WERI-Rb-1 (cell line): ENCODE measurements at regions not wholly inside any gene's neighbourhood (a gene's known extent, or its start where the extent isn't known, plus 50 kb on each side); places are given as distances from the start of the nearest gene placed in this dataset.

ENCODE experiments used
- DNase-seq: peaks from one replicate; pipeline ENCODE4 v3.0.0-alpha.2; 2020
- H3K27ac ChIP-seq: fragments of 250-450 bp; sonication (Bioruptor Pico); 2 replicates; pipeline ENCODE4 v1.5.1; 2020; ENCODE audit warnings: mild to moderate bottlenecking, moderate library complexity
- H3K27me3 ChIP-seq: fragments of 250-450 bp; sonication (Bioruptor Pico); 2 replicates; pipeline ENCODE4 v1.5.1; 2021; ENCODE audit warnings: mild to moderate bottlenecking, low read depth, moderate library complexity; ENCODE audit not compliant: insufficient read depth, severe bottlenecking
- H3K36me3 ChIP-seq: fragments of 250-450 bp; sonication (Bioruptor Pico); 2 replicates; pipeline ENCODE4 v1.5.1; 2020; ENCODE audit warnings: mild to moderate bottlenecking, moderate library complexity
- H3K4me3 ChIP-seq: 2 replicates; pipeline ENCODE4 v1.5.1; 2011; ENCODE audit warnings: low read depth, mild to moderate bottlenecking, control low read depth, low read length
- H3K9me3 ChIP-seq: fragments of 250-450 bp; sonication (Bioruptor Pico); 2 replicates; pipeline ENCODE4 v1.5.1; 2021; ENCODE audit warnings: mild to moderate bottlenecking, moderate library complexity; ENCODE audit not compliant: severe bottlenecking
- TF ChIP-seq, protein P1 (sequence below): IDR thresholded peaks from 2 replicates; pipeline ENCODE4 v1.5.1; 2011; ENCODE audit warnings: low read depth, mild to moderate bottlenecking, control low read depth, inconsistent platforms, low read length

DNA sequence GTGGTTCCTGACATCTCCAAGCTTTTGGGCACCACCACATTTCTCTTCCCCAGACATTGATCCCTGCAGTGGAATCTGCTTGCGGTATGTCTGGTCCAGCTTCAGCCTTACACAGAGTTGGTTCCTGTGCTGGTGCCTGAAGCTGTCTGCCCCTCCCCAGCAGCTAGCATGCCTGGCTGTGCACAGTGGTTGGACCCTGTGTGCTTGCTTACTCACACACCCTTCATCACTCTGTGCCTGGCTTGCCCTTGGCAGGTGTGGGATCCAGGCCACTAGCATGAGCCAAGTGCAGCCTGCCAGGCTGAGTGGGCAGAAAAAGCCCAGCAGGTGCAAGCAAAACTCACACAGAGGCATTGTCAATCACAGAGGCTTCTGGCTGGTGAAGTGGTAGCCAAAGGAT is 473.8 kb downstream of the ACTRT1 start:
- H3K27ac ChIP-seq = no peak overlapping the region
- peaks cover 2% of the 10 kb centered on the region for H3K27me3 ChIP-seq
- no peak overlapping the region for H3K4me3 ChIP-seq
- no peaks in the 10 kb centered on the region for H3K9me3 ChIP-seq
- H3K36me3 ChIP-seq = no peaks in the 10 kb centered on the region
- TF ChIP-seq, protein P1, sequence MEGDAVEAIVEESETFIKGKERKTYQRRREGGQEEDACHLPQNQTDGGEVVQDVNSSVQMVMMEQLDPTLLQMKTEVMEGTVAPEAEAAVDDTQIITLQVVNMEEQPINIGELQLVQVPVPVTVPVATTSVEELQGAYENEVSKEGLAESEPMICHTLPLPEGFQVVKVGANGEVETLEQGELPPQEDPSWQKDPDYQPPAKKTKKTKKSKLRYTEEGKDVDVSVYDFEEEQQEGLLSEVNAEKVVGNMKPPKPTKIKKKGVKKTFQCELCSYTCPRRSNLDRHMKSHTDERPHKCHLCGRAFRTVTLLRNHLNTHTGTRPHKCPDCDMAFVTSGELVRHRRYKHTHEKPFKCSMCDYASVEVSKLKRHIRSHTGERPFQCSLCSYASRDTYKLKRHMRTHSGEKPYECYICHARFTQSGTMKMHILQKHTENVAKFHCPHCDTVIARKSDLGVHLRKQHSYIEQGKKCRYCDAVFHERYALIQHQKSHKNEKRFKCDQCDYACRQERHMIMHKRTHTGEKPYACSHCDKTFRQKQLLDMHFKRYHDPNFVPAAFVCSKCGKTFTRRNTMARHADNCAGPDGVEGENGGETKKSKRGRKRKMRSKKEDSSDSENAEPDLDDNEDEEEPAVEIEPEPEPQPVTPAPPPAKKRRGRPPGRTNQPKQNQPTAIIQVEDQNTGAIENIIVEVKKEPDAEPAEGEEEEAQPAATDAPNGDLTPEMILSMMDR = no peak
- DNase-seq = no peak

DNA sequence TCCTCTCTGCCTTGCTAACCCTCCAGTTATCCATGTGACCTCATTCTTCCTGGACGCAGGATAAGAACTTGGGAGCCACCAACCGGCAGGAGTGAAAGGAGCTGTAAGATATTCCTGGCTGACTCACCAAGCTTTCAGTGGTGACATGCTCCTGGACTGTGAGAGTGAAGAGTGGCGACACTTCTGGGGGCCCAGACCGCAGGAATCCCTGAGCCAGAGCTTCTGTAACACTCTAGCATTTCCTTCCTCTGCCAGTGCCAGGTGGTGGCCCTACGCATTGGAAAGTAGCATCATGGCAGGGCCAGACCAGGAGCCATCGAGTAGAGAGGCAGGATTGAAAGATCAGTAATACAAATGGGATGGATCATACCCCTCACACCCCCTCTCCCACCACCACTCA is 474.3 kb downstream of the ACTRT1 start:
- DNase-seq = no peak
- TF ChIP-seq, protein P1 = no peak
- H3K27me3 ChIP-seq = peaks cover 2% of the 10 kb centered on the region
- no peak overlapping the region for H3K4me3 ChIP-seq
- H3K27ac ChIP-seq = no peak overlapping the region
- H3K9me3 ChIP-seq = no peaks in the 10 kb centered on the region
- H3K36me3 ChIP-seq = no peaks in the 10 kb centered on the region

DNA sequence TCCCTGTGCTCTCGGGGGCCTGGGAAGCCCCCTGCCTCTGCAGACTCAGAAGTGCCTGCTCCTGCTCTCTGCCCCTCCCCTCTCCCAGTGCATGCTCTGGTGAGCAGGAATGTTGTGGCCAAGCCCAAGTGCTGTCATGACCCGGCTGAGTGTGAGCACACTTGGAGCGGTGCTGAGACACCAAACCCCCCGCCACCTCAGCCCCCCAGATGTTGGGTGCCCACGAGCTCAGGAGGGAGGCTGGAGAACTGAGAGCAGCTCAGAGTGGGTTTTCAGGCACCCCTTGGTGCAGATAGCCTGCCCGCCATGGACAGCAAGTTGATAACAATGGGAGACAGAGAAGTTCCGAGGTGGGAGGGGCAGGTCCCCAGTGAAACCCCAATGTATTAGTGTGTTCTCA is 477.4 kb downstream of the ACTRT1 start:
- H3K9me3 ChIP-seq = no peaks in the 10 kb centered on the region
- H3K4me3 ChIP-seq = no peak overlapping the region
- DNase-seq = no peak
- peaks cover 27% of the 10 kb centered on the region for H3K27me3 ChIP-seq
- no peaks in the 10 kb centered on the region for H3K36me3 ChIP-seq
- TF ChIP-seq, protein P1 = no peak
- no peak overlapping the region for H3K27ac ChIP-seq

DNA sequence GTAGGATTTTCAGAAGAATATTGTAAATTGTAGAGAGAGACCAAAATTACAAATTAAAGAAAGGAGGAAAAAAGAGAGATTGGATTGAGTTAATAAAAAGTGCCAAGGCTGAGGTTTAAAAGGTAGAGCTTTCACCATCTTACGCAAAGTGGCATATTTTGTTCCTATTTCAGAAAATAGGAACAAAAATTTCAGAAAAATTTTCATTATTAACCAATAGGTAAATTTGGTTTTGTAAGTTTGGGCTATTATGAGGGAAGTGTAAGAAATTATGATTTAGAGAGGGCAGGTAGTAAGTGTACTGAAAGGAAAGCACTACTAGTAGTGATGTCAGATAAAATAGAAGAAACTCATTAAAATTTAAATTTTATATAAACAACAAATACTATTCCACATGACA is 479.7 kb downstream of the ACTRT1 start:
- H3K27me3 ChIP-seq = peaks cover 27% of the 10 kb centered on the region
- TF ChIP-seq, protein P1 = no peak
- no peaks in the 10 kb centered on the region for H3K36me3 ChIP-seq
- no peaks in the 10 kb centered on the region for H3K9me3 ChIP-seq
- H3K4me3 ChIP-seq = no peak overlapping the region
- DNase-seq = no peak
- H3K27ac ChIP-seq = no peak overlapping the region

DNA sequence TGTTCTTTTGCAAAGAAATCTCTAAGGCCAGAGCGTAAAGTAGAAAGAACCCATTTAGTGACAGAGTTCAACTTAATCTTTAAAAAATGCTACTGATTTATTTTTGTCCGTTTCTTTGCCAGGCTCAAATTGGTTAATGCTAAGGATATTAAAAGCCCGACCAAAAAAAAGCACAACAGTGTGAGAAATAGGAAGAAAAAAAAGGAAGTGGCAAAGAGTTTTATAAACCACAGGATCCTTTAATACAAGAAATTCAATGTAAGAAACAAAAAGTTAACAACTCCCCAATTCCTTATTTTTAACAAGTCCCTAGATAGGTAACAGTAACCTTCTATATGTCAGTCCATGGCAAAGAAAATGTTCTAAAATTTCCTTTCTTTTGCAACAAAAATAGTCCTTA is 480.4 kb downstream of the ACTRT1 start:
- H3K27me3 ChIP-seq = peaks cover 27% of the 10 kb centered on the region
- no peak overlapping the region for H3K4me3 ChIP-seq
- no peak overlapping the region for H3K27ac ChIP-seq
- no peaks in the 10 kb centered on the region for H3K9me3 ChIP-seq
- TF ChIP-seq, protein P1 = no peak
- DNase-seq = no peak
- no peaks in the 10 kb centered on the region for H3K36me3 ChIP-seq

DNA sequence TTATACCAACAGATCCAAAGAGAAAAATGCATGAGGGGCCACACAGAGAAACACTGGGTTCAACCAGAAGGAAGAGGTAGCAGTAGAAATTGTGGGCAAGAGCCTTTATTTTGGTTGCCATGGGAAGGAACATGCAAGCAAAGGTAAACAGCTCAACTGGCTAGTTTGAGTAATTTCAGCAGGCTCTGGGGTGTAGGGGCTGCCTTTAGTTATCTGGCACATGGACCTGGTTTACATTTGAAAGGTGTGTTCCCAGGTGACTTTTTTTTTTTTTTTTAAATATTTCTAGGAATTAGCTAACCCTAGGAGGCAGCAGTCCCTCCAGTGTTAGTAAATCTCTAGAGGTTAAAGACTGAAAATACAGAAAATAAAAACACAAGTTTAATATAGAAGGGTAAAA is 481.9 kb downstream of the ACTRT1 start:
- no peaks in the 10 kb centered on the region for H3K9me3 ChIP-seq
- TF ChIP-seq, protein P1 = no peak
- H3K36me3 ChIP-seq = no peaks in the 10 kb centered on the region
- no peak overlapping the region for H3K4me3 ChIP-seq
- H3K27ac ChIP-seq = no peak overlapping the region
- no peak for DNase-seq
- peaks cover 27% of the 10 kb centered on the region for H3K27me3 ChIP-seq
